Peyer's patch (tissue), 4 donors: ENCODE measurements at regions not wholly inside any gene's neighbourhood (a gene's known extent, or its start where the extent isn't known, plus 50 kb on each side); places are given as distances from the start of the nearest gene placed in this dataset.

Experiments
- CTCF ChIP-seq, 6 experiments: fragments of 450-650 bp in 4 of 6; fragments of 200-600 bp in 2 of 6; sonication (generic) in 1 of 6; IDR thresholded peaks; one replicate each; pipeline ENCODE4 v1.5.1; 2017 to 2019; ENCODE audit warnings: antibody characterized with exemption in 6 of 6, mild to moderate bottlenecking in 3 of 6, moderate library complexity in 1 of 6
- POLR2A ChIP-seq, 2 donors: fragments of 450-650 bp; IDR thresholded peaks; one replicate each; pipeline ENCODE4 v1.5.1; 2017; ENCODE audit warnings: antibody characterized with exemption in 2 of 2, mild to moderate bottlenecking in 2 of 2, moderate library complexity in 2 of 2

- TF ChIP-seq CTCF (IDR thresholded peaks at IDR 0.05) (no peak), POLR2A (IDR thresholded peaks at IDR 0.05) (no peak)
Observed at GRCh38 chr13:91270031-91270430, 77.5 kb upstream of the MIR17HG start.
